ENCODE measurements at regions not wholly inside any gene's neighbourhood (a gene's known extent, or its start where the extent isn't known, plus 50 kb on each side); places are given as distances from the start of the nearest gene placed in this dataset.

- Mint-ChIP-seq H3K9me3 (ENCODE audit: unreplicated experiment) (no peaks in the 10 kb centered on the region), H3K4me3 (ENCODE audit: unreplicated experiment) (no peak overlapping the region), H3K27me3 (ENCODE audit: insufficient read depth, unreplicated experiment) (peaks cover 32% of the 10 kb centered on the region), H3K36me3 (ENCODE audit: insufficient read depth, unreplicated experiment) (no peaks in the 10 kb centered on the region), H3K27ac (ENCODE audit: unreplicated experiment) (no peak overlapping the region), H3K4me1 (ENCODE audit: low read depth, unreplicated experiment) (peaks cover 6% of the 10 kb centered on the region)
- TF ChIP-seq CTCF (IDR thresholded peaks at IDR 0.05; ENCODE audit: insufficient read depth in 1 of 2, low read depth in 1 of 2, low read length in 1 of 2, severe bottlenecking in 1 of 2, unreplicated experiment in 1 of 2): no peak
- intact Hi-C loops (cut with micrococcal nuclease; ENCODE audit: unreplicated experiment): no loop called here
- no peaks in the 10 kb centered on the region for H3K27me3 ChIP-seq (replicated peaks; ENCODE audit: control insufficient read depth, insufficient read depth, low read length)
- no peak for DNase-seq
- H3K4me3 ChIP-seq (ENCODE audit: low read depth, low read length): no peak overlapping the region
- H3K36me3 ChIP-seq (ENCODE audit: control insufficient read depth, insufficient read depth, low read length): no peaks in the 10 kb centered on the region
- ChIA-PET POLR2A (no interaction called here), CTCF (no interaction called here)
- no peaks in the 10 kb centered on the region for H3K9me3 ChIP-seq
- BruUV-seq (replicated peaks): no TSS peak
- peaks cover under 1% of the 10 kb centered on the region; the same call in 1 of the 2 replicates for H3K4me1 ChIP-seq
Observed at GRCh38 chr10:6711881-6712280, 131.8 kb upstream of the PRKCQ start.

- H3K27ac Mint-ChIP-seq (ENCODE audit: unreplicated experiment): no peak overlapping the region
- ChIA-PET POLR2A (no interaction called here), CTCF (no interaction called here)
- no peak for DNase-seq
- H3K9me3 ChIP-seq: no peaks in the 10 kb centered on the region
- intact Hi-C loops (cut with micrococcal nuclease; ENCODE audit: unreplicated experiment): no loop called here
- H3K4me1 ChIP-seq: peaks cover 4% of the 10 kb centered on the region; the same call in 1 of the 2 replicates
- TF ChIP-seq CTCF (IDR thresholded peaks at IDR 0.05; ENCODE audit: insufficient read depth in 1 of 2, low read depth in 1 of 2, low read length in 1 of 2, severe bottlenecking in 1 of 2, unreplicated experiment in 1 of 2): no peak
- peaks cover 8% of the 10 kb centered on the region for H3K4me1 Mint-ChIP-seq (ENCODE audit: low read depth, unreplicated experiment)
- no peaks in the 10 kb centered on the region for H3K36me3 ChIP-seq (ENCODE audit: control insufficient read depth, insufficient read depth, low read length)
- no peak overlapping the region for H3K4me3 Mint-ChIP-seq (ENCODE audit: unreplicated experiment)
- H3K27me3 Mint-ChIP-seq (ENCODE audit: insufficient read depth, unreplicated experiment): peaks cover 28% of the 10 kb centered on the region
- H3K9me3 Mint-ChIP-seq (ENCODE audit: unreplicated experiment): no peaks in the 10 kb centered on the region
- no peaks in the 10 kb centered on the region for H3K27me3 ChIP-seq (replicated peaks; ENCODE audit: control insufficient read depth, insufficient read depth, low read length)
- no TSS peak for BruUV-seq (replicated peaks)
- H3K4me3 ChIP-seq (ENCODE audit: low read depth, low read length): no peak overlapping the region
- H3K36me3 Mint-ChIP-seq (ENCODE audit: insufficient read depth, unreplicated experiment): no peaks in the 10 kb centered on the region
Observed at GRCh38 chr10:6711408-6711841, 131.3 kb upstream of the PRKCQ start.

GRCh38 chr10:6707352-6707751, 127.3 kb upstream of the PRKCQ start:
- H3K27me3 ChIP-seq (replicated peaks; ENCODE audit: control insufficient read depth, insufficient read depth, low read length): no peaks in the 10 kb centered on the region
- H3K36me3 Mint-ChIP-seq (ENCODE audit: insufficient read depth, unreplicated experiment): no peaks in the 10 kb centered on the region
- no peak overlapping the region for H3K27ac Mint-ChIP-seq (ENCODE audit: unreplicated experiment)
- no peaks in the 10 kb centered on the region for H3K9me3 ChIP-seq
- no peak for DNase-seq
- ChIA-PET CTCF (no interaction called here), POLR2A (no interaction called here)
- TF ChIP-seq CTCF (IDR thresholded peaks at IDR 0.05; ENCODE audit: insufficient read depth in 1 of 2, low read depth in 1 of 2, low read length in 1 of 2, severe bottlenecking in 1 of 2, unreplicated experiment in 1 of 2): no peak
- no peak overlapping the region for H3K4me3 Mint-ChIP-seq (ENCODE audit: unreplicated experiment)
- H3K4me1 ChIP-seq: peaks cover 4% of the 10 kb centered on the region; the same call in 1 of the 2 replicates
- peaks cover 22% of the 10 kb centered on the region for H3K27me3 Mint-ChIP-seq (ENCODE audit: insufficient read depth, unreplicated experiment)
- BruUV-seq (replicated peaks): no TSS peak
- no peaks in the 10 kb centered on the region for H3K36me3 ChIP-seq (ENCODE audit: control insufficient read depth, insufficient read depth, low read length)
- H3K4me3 ChIP-seq (ENCODE audit: low read depth, low read length): no peak overlapping the region
- peaks cover 8% of the 10 kb centered on the region for H3K4me1 Mint-ChIP-seq (ENCODE audit: low read depth, unreplicated experiment)
- no peaks in the 10 kb centered on the region for H3K9me3 Mint-ChIP-seq (ENCODE audit: unreplicated experiment)
- intact Hi-C loops (cut with micrococcal nuclease; ENCODE audit: unreplicated experiment): no loop called here
